H1 (cell line): ENCODE measurements at regions not wholly inside any gene's neighbourhood (a gene's known extent, or its start where the extent isn't known, plus 50 kb on each side); places are given as distances from the start of the nearest gene placed in this dataset.

ENCODE experiments used
- CTCF ChIA-PET: fragments of 300-600 bp; sonication (Branson Sonifier 250); formaldehyde crosslinking; loops from one replicate; lab custom pipeline; 2021; ENCODE audit not compliant: partially characterized antibody; lab: Charles Lee
- POLR2A ChIA-PET: fragments of 300-600 bp; sonication (Branson Sonifier 250); formaldehyde crosslinking; loops from one replicate; lab custom pipeline; 2021; ENCODE audit warnings: inconsistent platforms; ENCODE audit not compliant: partially characterized antibody; lab: Charles Lee
- DNase-seq, 2 experiments: peaks; one replicate each; pipeline versions ENCODE4 v3.0.0 to v3.0.0-alpha.2; 2010 to 2022; ENCODE audit warnings: low spot score in 2 of 2, low read depth in 1 of 2, mixed read lengths in 1 of 2
- FAIRE-seq: peaks from 2 replicates; lab custom pipeline; 2011; peaks lifted over from hg19 to GRCh38; lab: Jason Lieb, UNC
- H2AFZ ChIP-seq: 2 replicates; pipeline ENCODE4 v1.8.1; 2012; ENCODE audit warnings: low read length, inconsistent platforms
- H2AK5ac ChIP-seq: 2 replicates; pipeline ENCODE4 v1.6.1; 2013; ENCODE audit warnings: low read depth, low read length
- H2BK120ac ChIP-seq: replicated peaks from 2 replicates; pipeline ENCODE3; 2013; ENCODE audit warnings: low read depth, low read length, inconsistent platforms
- H2BK12ac ChIP-seq: 2 replicates; pipeline ENCODE4 v1.6.1; 2013; ENCODE audit warnings: low read depth, low read length
- H2BK15ac ChIP-seq: 2 replicates; pipeline ENCODE4 v1.6.1; 2013; ENCODE audit warnings: low read length
- H2BK20ac ChIP-seq: 2 replicates; pipeline ENCODE4 v1.6.1; 2013; ENCODE audit warnings: low read length
- H2BK5ac ChIP-seq: 2 replicates; pipeline ENCODE4 v1.6.1; 2013; ENCODE audit warnings: low read depth, low read length
- H3K14ac ChIP-seq: 2 replicates; pipeline ENCODE4 v1.6.1; 2013; ENCODE audit warnings: inconsistent platforms; ENCODE audit not compliant: insufficient read length
- H3K18ac ChIP-seq: 2 replicates; pipeline ENCODE4 v1.6.1; 2013; ENCODE audit warnings: low read length; ENCODE audit errors: extremely low read depth
- H3K23ac ChIP-seq: 2 replicates; pipeline ENCODE4 v1.6.1; 2013; ENCODE audit warnings: inconsistent platforms; ENCODE audit not compliant: insufficient read length
- H3K23me2 ChIP-seq: 2 replicates; pipeline ENCODE4 v1.6.1; 2013; ENCODE audit warnings: low read depth, low read length
- H3K27ac ChIP-seq: 2 replicates; pipeline ENCODE4 v1.6.1; 2011; ENCODE audit warnings: low read depth, low read length, inconsistent platforms
- H3K27me3 ChIP-seq, 4 experiments: replicated peaks in 1 of 4; 1 replicate in 1 of 4; 2 replicates in 3 of 4; pipeline versions ENCODE4 v1.6.1 to v1.8.1; 2011 to 2013; ENCODE audit warnings: low read length in 3 of 4, mild to moderate bottlenecking in 3 of 4, inconsistent platforms in 2 of 4, mixed read lengths in 2 of 4, moderate library complexity in 1 of 4; ENCODE audit not compliant: control insufficient read depth in 3 of 4, insufficient read depth in 3 of 4; ENCODE audit errors: extremely low read depth in 1 of 4
- H3K36me3 ChIP-seq, 4 experiments: 2 replicates each; pipeline versions ENCODE4 v1.6.1 to v1.8.1; 2011 to 2013; ENCODE audit warnings: mild to moderate bottlenecking in 4 of 4, low read length in 3 of 4, moderate library complexity in 2 of 4, control low read depth in 1 of 4, inconsistent platforms in 1 of 4; ENCODE audit not compliant: insufficient read depth in 4 of 4, control insufficient read depth in 2 of 4
- H3K4ac ChIP-seq: replicated peaks from 2 replicates; pipeline ENCODE3; 2013; ENCODE audit warnings: low read length, low read depth, mixed read lengths, inconsistent platforms; ENCODE audit not compliant: insufficient read length
- H3K4me1 ChIP-seq, 4 experiments: replicated peaks in 1 of 4; 1 replicate in 1 of 4; 2 replicates in 3 of 4; pipeline versions ENCODE4 v1.6.1 to v1.8.1; 2011 to 2013; ENCODE audit warnings: low read length in 3 of 4, inconsistent platforms in 2 of 4, mixed read lengths in 1 of 4; ENCODE audit not compliant: insufficient read depth in 4 of 4, control insufficient read depth in 3 of 4
- H3K4me2 ChIP-seq, 2 experiments: 2 replicates each; pipeline versions ENCODE4 v1.6.1 to v1.8.1; 2011 to 2013; ENCODE audit warnings: low read depth in 2 of 2, low read length in 2 of 2, control low read depth in 1 of 2, inconsistent platforms in 1 of 2, mild to moderate bottlenecking in 1 of 2; ENCODE audit not compliant: insufficient read depth in 1 of 2
- H3K4me3 ChIP-seq, 4 experiments: fragments of 200-600, 300-600 bp in 1 of 4; sonication (generic), shearing (Covaris generic), sonication (Bioruptor Twin) in 1 of 4; 2 replicates each; pipeline versions ENCODE4 v1.5.1 to v1.8.1; 2011 to 2016; ENCODE audit warnings: low read length in 4 of 4, low read depth in 3 of 4, control low read depth in 2 of 4, inconsistent platforms in 2 of 4, mild to moderate bottlenecking in 2 of 4, mixed read lengths in 1 of 4, moderate library complexity in 1 of 4; ENCODE audit not compliant: insufficient read depth in 2 of 4; ENCODE audit errors: extremely low read depth in 1 of 4
- H3K56ac ChIP-seq: replicated peaks from 2 replicates; pipeline ENCODE3; 2013; ENCODE audit warnings: low read depth, mild to moderate bottlenecking, mixed read lengths, low read length, inconsistent platforms; ENCODE audit not compliant: insufficient read length
- H3K79me1 ChIP-seq: 2 replicates; pipeline ENCODE4 v1.6.1; 2013; ENCODE audit warnings: low read depth, low read length, control low read depth
- H3K79me2 ChIP-seq, 2 experiments: 2 replicates each; pipeline versions ENCODE4 v1.6.1 to v1.8.1; 2012 to 2013; ENCODE audit warnings: low read length in 2 of 2, mild to moderate bottlenecking in 2 of 2, inconsistent platforms in 1 of 2; ENCODE audit not compliant: insufficient read depth in 2 of 2, control insufficient read depth in 1 of 2
- H3K9ac ChIP-seq, 4 experiments: replicated peaks in 1 of 4; 1 replicate in 1 of 4; 2 replicates in 3 of 4; pipeline versions ENCODE4 v1.6.1 to v1.8.1; 2011 to 2013; ENCODE audit warnings: low read depth in 3 of 4, low read length in 3 of 4, control low read depth in 2 of 4, mild to moderate bottlenecking in 2 of 4, moderate library complexity in 2 of 4, inconsistent platforms in 1 of 4; ENCODE audit errors: extremely low read depth in 1 of 4
- H3K9me3 ChIP-seq, 2 experiments: 2 replicates each; pipeline versions ENCODE4 v1.6.1 to v1.8.1; 2012 to 2013; ENCODE audit warnings: mild to moderate bottlenecking in 2 of 2, moderate library complexity in 2 of 2, control low read depth in 1 of 2, inconsistent platforms in 1 of 2, low read depth in 1 of 2, low read length in 1 of 2, mixed read lengths in 1 of 2; ENCODE audit not compliant: insufficient read depth in 2 of 2
- H4K20me1 ChIP-seq, 2 experiments: replicated peaks in 1 of 2; 2 replicates each; pipeline versions ENCODE3 to v1.8.1; 2011 to 2013; ENCODE audit warnings: inconsistent platforms in 2 of 2, low read length in 2 of 2, mild to moderate bottlenecking in 1 of 2; ENCODE audit not compliant: insufficient read depth in 2 of 2, control insufficient read depth in 1 of 2
- H4K5ac ChIP-seq: 2 replicates; pipeline ENCODE4 v1.6.1; 2013; ENCODE audit warnings: low read length, low read depth, mixed read lengths, inconsistent platforms; ENCODE audit not compliant: insufficient read length
- H4K8ac ChIP-seq: 2 replicates; pipeline ENCODE4 v1.8.0; 2013; ENCODE audit warnings: mild to moderate bottlenecking, moderate library complexity, low read length, inconsistent platforms; ENCODE audit not compliant: insufficient read depth; ENCODE audit errors: extremely low read depth
- H4K91ac ChIP-seq: replicated peaks from 2 replicates; pipeline ENCODE3; 2013; ENCODE audit warnings: low read length, mixed read lengths, inconsistent platforms; ENCODE audit not compliant: insufficient read length
- ASH2L ChIP-seq: fragments of 200-600, 300-600 bp; sonication (generic); IDR thresholded peaks from one replicate; pipeline ENCODE4 v1.7.1; 2017; ENCODE audit warnings: low read length
- ATF2 ChIP-seq: IDR thresholded peaks from 2 replicates; pipeline ENCODE4 v1.6.1; 2012; ENCODE audit warnings: low read length, inconsistent platforms
- CHD2 ChIP-seq: IDR thresholded peaks from 2 replicates; pipeline ENCODE4 v1.6.1; 2012; ENCODE audit warnings: low read length, improper control_type of control experiment
- GTF2F1 ChIP-seq: IDR thresholded peaks from 2 replicates; pipeline ENCODE4 v1.6.1; 2012; ENCODE audit warnings: low read depth, low read length, improper control_type of control experiment, borderline replicate concordance
- KDM4A ChIP-seq: IDR thresholded peaks from one replicate; pipeline ENCODE4 v1.7.1; 2012; ENCODE audit warnings: low read depth, mild to moderate bottlenecking, moderate library complexity, low read length, inconsistent platforms; ENCODE audit not compliant: severe bottlenecking
- KDM5A ChIP-seq: fragments of 200-600 bp; IDR thresholded peaks from 2 replicates; pipeline ENCODE4 v1.7.1; 2012; ENCODE audit warnings: mild to moderate bottlenecking, low read length, inconsistent platforms, mixed read lengths
- RBBP5 ChIP-seq: IDR thresholded peaks from 2 replicates; pipeline ENCODE4 v1.7.1; 2012; ENCODE audit warnings: low read depth, mild to moderate bottlenecking, inconsistent platforms, low read length, moderate library complexity, borderline replicate concordance
- SAP30 ChIP-seq: fragments of 300-600 bp; sonication (generic); IDR thresholded peaks from 2 replicates; pipeline ENCODE4 v1.7.1; 2012; ENCODE audit warnings: low read length, moderate library complexity, mild to moderate bottlenecking, inconsistent platforms; ENCODE audit not compliant: insufficient read depth, insufficient replicate concordance
- SIN3A ChIP-seq, 2 experiments: IDR thresholded peaks in 1 of 2; conservative IDR thresholded peaks in 1 of 2; 2 replicates each; pipeline ENCODE4 v1.6.1; 2011 to 2012; ENCODE audit warnings: low read length in 2 of 2, improper control_type of control experiment in 1 of 2, low read depth in 1 of 2, mild to moderate bottlenecking in 1 of 2
- SP4 ChIP-seq: IDR thresholded peaks from 2 replicates; pipeline ENCODE4 v1.6.1; 2012; ENCODE audit warnings: low read length, inconsistent platforms
- SRF ChIP-seq: IDR thresholded peaks from 2 replicates; pipeline ENCODE4 v1.6.1; 2011; ENCODE audit warnings: mild to moderate bottlenecking, low read depth, low read length, moderate library complexity
- TCF12 ChIP-seq: IDR thresholded peaks from 2 replicates; pipeline ENCODE4 v1.6.1; 2011; ENCODE audit warnings: low read depth, mild to moderate bottlenecking, low read length
- YY1 ChIP-seq: IDR thresholded peaks from 2 replicates; pipeline ENCODE4 v1.6.1; 2011; ENCODE audit warnings: low read depth, mild to moderate bottlenecking, low read length
- WGBS, 2 experiments: shearing (Covaris generic) in 1 of 2; methylation state at CpG; one replicate each; pipeline versions ENCODE4 v1.1.6 to v1.1.7; 2013 to 2015; ENCODE audit warnings: low lambda C conversion rate in 2 of 2, mixed read lengths in 2 of 2, inconsistent platforms in 1 of 2, low coverage in 1 of 2, missing lambda C conversion rate in 1 of 2; ENCODE audit not compliant: insufficient replicate concordance in 2 of 2, insufficient coverage in 1 of 2, insufficient read length in 1 of 2; ENCODE audit errors: extremely low coverage in 1 of 2, missing lambda C conversion rate in 1 of 2; 5-methylcytosine and 5-hydroxymethylcytosine counted together

- Histone ChIP-seq H4K91ac (no peak overlapping the region), H2BK20ac (no peak overlapping the region), H3K4me3 (no peak overlapping the region), H3K4ac (no peak overlapping the region), H3K14ac (no peak overlapping the region), H3K4me2 (no peak overlapping the region), H3K27ac (no peak overlapping the region), H3K79me1 (no peaks in the 10 kb centered on the region; the same call in 1 of the 2 replicates), H3K79me2 (no peaks in the 10 kb centered on the region), H3K23ac (no peak overlapping the region), H3K27me3 (no peaks in the 10 kb centered on the region), H4K8ac (no peak overlapping the region), H3K9ac (no peak overlapping the region), H2BK12ac (no peak overlapping the region), H2AFZ (no peak overlapping the region), H2BK5ac (no peak overlapping the region), H3K36me3 (no peaks in the 10 kb centered on the region), H3K4me1 (peaks cover 0 to 3% (median under 1%) of the 10 kb centered on the region in 4 experiments; a peak in 2 of 7 replicates), H3K23me2 (no peaks in the 10 kb centered on the region), H4K20me1 (peaks cover 0 to 2% of the 10 kb centered on the region in 2 experiments), H2AK5ac (no peak overlapping the region), H4K5ac (no peak overlapping the region), H3K9me3 (no peaks in the 10 kb centered on the region), H2BK15ac (no peak overlapping the region), H3K56ac (no peak overlapping the region), H3K18ac (no peak overlapping the region; the same call in 1 of the 2 replicates), H2BK120ac (no peak overlapping the region)
- CTCF ChIA-PET, result interaction anchor here (0.9 to 9.8 kb wide), 10 partner anchors 10 to 181 kb away, joined by 3 to 153 read pairs (median 9); no protein-coding TSS in a partner anchor
- POLR2A ChIA-PET, result interaction anchor here (0.6 to 1.3 kb wide), 3 partner anchors 26 to 40 kb away, joined by 3 read pairs; no protein-coding TSS in a partner anchor
- FAIRE-seq (no peak), DNase-seq (no peak)
- WGBS, 2 experiments, result 83% methylated on average over 10 of the region's 10 CpGs; no CpG with 5 or more reads in 1 of the 2 experiments
- no peak for TF ChIP-seq GTF2F1
- no peak for TF ChIP-seq SIN3A (conservative IDR thresholded peaks at IDR 0.05 in 1 of 2, IDR thresholded peaks at IDR 0.05 in 1 of 2; ENCODE audit: low read depth in 1 of 2, low read length in 2 of 2)
- TF ChIP-seq KDM4A, result no peak
- no peak for TF ChIP-seq ATF2
- TF ChIP-seq KDM5A, result no peak
- TF ChIP-seq ASH2L, result no peak
- no peak for TF ChIP-seq SP4
- no peak for TF ChIP-seq RBBP5
- TF ChIP-seq SRF, result no peak
- no peak for TF ChIP-seq TCF12
- no peak for TF ChIP-seq CHD2
- no peak for TF ChIP-seq YY1
- TF ChIP-seq SAP30, result no peak
Observed at GRCh38 chr16:85531516-85531915, 81.6 kb upstream of the GSE1 start.
